IPS DF 6.9 (cell line): ENCODE measurements at regions not wholly inside any gene's neighbourhood (a gene's known extent, or its start where the extent isn't known, plus 50 kb on each side); places are given as distances from the start of the nearest gene placed in this dataset.

ENCODE experiments used
- DNase-seq: peaks from one replicate; pipeline ENCODE4 v3.0.0-alpha.2; 2013; ENCODE audit warnings: low read depth, low spot score
- H3K27ac ChIP-seq: one replicate; pipeline ENCODE4 v1.5.1; 2013; ENCODE audit warnings: low read length, control low read depth
- H3K27me3 ChIP-seq: 2 replicates; pipeline ENCODE4 v1.6.1; 2013; ENCODE audit warnings: mild to moderate bottlenecking, low read length; ENCODE audit not compliant: control insufficient read depth, insufficient read depth
- H3K36me3 ChIP-seq: 2 replicates; pipeline ENCODE4 v1.6.1; 2013; ENCODE audit warnings: low read length; ENCODE audit not compliant: control insufficient read depth, insufficient read depth
- H3K4me1 ChIP-seq: 2 replicates; pipeline ENCODE4 v1.6.1; 2013; ENCODE audit warnings: low read length; ENCODE audit not compliant: control insufficient read depth, insufficient read depth
- H3K4me3 ChIP-seq: 2 replicates; pipeline ENCODE4 v1.5.1; 2013; ENCODE audit warnings: mild to moderate bottlenecking, low read length
- H3K9me3 ChIP-seq: 2 replicates; pipeline ENCODE4 v1.6.1; 2013; ENCODE audit warnings: low read length, inconsistent platforms; ENCODE audit not compliant: control insufficient read depth, insufficient read depth
- WGBS: extraction: QIAGEN DNeasy Blood & Tissue Kit; methylation state at CpG from one replicate; pipeline ENCODE4 v1.1.7; 2013; ENCODE audit warnings: mixed read lengths, missing lambda C conversion rate; ENCODE audit not compliant: insufficient read length, insufficient coverage; 5-methylcytosine and 5-hydroxymethylcytosine counted together

GRCh38 chr9:106051545-106051944 lies 357.2 kb downstream of the TMEM38B start:
- no peak overlapping the region for H3K4me3 ChIP-seq
- DNase-seq = no peak
- no peaks in the 10 kb centered on the region for H3K9me3 ChIP-seq
- no CpG with 5 or more reads among the region's 3 CpGs for WGBS
- H3K36me3 ChIP-seq = no peaks in the 10 kb centered on the region
- H3K4me1 ChIP-seq = 0 out of 2 replicates have a peak, but pooled peaks cover 1% of the 10 kb centered on the region
- H3K27me3 ChIP-seq = no peaks in the 10 kb centered on the region
- H3K27ac ChIP-seq = no peak overlapping the region

DNA sequence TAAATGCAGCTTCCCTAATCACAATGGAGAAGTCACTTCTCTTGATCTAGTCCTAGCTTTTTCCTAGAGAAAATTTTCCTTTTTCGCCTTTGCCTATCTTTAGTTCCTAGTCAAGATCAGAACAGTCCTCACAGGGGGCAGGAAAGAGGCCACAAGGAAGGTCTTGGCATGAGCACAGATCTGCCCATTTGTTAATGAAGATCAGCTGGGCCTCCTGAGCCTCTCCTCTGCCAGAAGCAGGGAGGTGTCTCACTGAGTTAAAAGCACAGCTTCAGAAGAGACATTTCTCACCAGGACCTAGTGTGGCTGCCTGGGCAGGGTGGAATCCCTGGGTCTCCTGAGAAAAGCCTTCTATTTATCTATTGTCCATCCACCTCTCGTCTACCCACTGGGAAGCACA lies 357.8 kb downstream of the TMEM38B start:
- 0 out of 2 replicates have a peak, but pooled peaks cover 1% of the 10 kb centered on the region for H3K4me1 ChIP-seq
- H3K4me3 ChIP-seq = no peak overlapping the region
- no peaks in the 10 kb centered on the region for H3K9me3 ChIP-seq
- H3K36me3 ChIP-seq = no peaks in the 10 kb centered on the region
- WGBS = no CpG with 5 or more reads among the region's 2 CpGs
- H3K27me3 ChIP-seq = no peaks in the 10 kb centered on the region
- no peak for DNase-seq
- H3K27ac ChIP-seq = no peak overlapping the region

DNA sequence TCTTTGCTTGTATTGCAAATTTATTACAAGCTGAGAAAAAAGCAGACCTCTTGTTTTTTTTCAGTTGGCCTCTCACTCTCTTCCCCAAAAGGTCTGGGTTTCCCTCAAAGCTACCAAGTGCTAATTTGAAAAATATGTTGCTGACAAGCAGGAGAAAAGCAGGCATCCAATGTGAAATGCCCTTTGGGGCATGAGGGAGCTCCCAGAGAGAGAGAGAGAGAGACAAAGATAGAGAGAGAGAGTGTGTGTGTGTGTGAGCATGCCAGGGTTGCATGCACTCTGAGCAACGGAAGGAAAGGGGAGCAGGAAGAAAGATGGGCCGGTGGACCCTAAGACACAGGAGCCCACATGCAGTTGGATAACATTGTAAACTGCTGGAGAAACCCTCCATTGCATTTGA lies 358.4 kb downstream of the TMEM38B start:
- Histone ChIP-seq H3K9me3 (no peaks in the 10 kb centered on the region), H3K4me3 (no peak overlapping the region), H3K27ac (no peak overlapping the region), H3K36me3 (no peaks in the 10 kb centered on the region), H3K4me1 (0 out of 2 replicates have a peak, but pooled peaks cover 1% of the 10 kb centered on the region), H3K27me3 (no peaks in the 10 kb centered on the region)
- no peak for DNase-seq
- WGBS = no CpG with 5 or more reads among the region's 2 CpGs

- H3K27me3 ChIP-seq = no peaks in the 10 kb centered on the region
- DNase-seq = no peak
- H3K9me3 ChIP-seq = no peaks in the 10 kb centered on the region
- H3K36me3 ChIP-seq = no peaks in the 10 kb centered on the region
- 0 out of 2 replicates have a peak, but pooled peaks cover 1% of the 10 kb centered on the region for H3K4me1 ChIP-seq
- no peak overlapping the region for H3K27ac ChIP-seq
- H3K4me3 ChIP-seq = no peak overlapping the region
Measured at GRCh38 chr9:106056328-106056727, 362.0 kb downstream of the TMEM38B start.

DNA sequence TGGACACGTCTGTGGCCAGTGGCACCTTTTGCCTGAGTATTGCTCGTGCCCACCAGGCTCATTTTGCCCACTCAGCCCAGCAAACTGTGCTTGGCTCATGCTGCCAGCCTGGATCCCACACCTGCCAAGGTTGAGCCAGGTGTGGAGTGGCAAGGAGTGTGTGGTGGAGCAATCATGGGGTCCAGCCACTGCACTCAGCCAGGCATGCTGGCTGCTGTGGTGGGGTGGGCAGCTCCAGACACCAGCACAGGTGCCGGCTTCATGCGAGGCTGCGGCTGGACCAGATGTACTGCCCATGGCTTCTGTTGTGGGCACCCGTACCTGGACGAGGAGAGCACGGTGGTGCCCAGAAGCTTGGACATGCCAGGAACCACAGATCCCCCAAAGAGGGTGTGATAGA lies 364.1 kb downstream of the TMEM38B start:
- H3K9me3 ChIP-seq = no peaks in the 10 kb centered on the region
- no peak overlapping the region for H3K27ac ChIP-seq
- no peaks in the 10 kb centered on the region for H3K36me3 ChIP-seq
- no CpG with 5 or more reads among the region's 8 CpGs for WGBS
- DNase-seq = no peak
- no peaks in the 10 kb centered on the region for H3K4me1 ChIP-seq
- H3K4me3 ChIP-seq = no peak overlapping the region
- no peaks in the 10 kb centered on the region for H3K27me3 ChIP-seq

DNA sequence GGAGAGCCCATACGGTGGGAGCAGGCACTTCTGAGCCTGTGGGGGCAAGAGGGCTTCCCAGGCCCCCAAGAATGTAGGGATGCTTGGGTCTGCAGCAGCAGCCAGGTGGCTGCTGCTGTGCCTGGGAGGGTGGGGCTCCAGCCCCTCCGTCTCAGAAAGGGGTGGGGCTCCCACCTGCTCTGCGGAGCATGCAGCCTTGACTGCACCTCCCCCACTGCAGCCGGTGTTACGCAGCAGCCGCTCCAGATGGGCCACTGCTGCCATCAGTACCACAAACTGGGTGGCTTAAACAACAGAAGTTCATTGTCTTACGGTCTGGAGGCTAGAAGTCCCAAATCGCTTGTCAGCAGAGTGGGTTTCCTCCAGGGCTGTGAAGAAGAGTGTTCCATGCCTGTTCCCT lies 365.5 kb downstream of the TMEM38B start:
- H3K27ac ChIP-seq = no peak overlapping the region
- no CpG with 5 or more reads among the region's 8 CpGs for WGBS

DNA sequence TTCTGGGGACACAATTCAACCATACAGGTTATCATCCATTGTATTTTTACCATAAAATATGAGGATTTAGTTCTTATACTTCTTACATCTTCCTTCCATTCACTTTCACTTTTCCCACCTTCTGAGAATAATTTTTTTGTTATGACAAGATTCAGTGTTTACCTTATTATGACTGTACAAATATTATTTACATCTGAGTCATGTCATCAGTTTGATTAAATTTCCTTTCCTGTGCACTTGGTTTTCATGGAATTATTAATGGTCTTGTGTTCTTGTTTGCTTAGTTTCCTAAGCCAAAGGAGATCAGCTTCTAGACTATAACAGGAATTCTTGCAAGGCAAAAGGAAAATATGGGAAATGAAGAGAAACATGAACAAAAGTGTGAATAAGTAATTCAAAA lies 366.5 kb downstream of the TMEM38B start:
- H3K36me3 ChIP-seq = no peaks in the 10 kb centered on the region
- H3K4me3 ChIP-seq = no peak overlapping the region

More for the DNA sequence above, 365.5 kb downstream of the TMEM38B start:
- H3K4me1 ChIP-seq = no peaks in the 10 kb centered on the region
- no peaks in the 10 kb centered on the region for H3K27me3 ChIP-seq
- no peak for DNase-seq
- H3K36me3 ChIP-seq = no peaks in the 10 kb centered on the region
- H3K4me3 ChIP-seq = no peak overlapping the region
- no peaks in the 10 kb centered on the region for H3K9me3 ChIP-seq

GRCh38 chr9:106062250-106062649 lies 367.9 kb downstream of the TMEM38B start:
- Histone ChIP-seq H3K9me3 (no peaks in the 10 kb centered on the region), H3K4me3 (no peak overlapping the region), H3K27me3 (no peaks in the 10 kb centered on the region), H3K27ac (no peak overlapping the region), H3K4me1 (no peaks in the 10 kb centered on the region), H3K36me3 (no peaks in the 10 kb centered on the region)
- no peak for DNase-seq

More for the DNA sequence above, 366.5 kb downstream of the TMEM38B start:
- Histone ChIP-seq H3K9me3 (no peaks in the 10 kb centered on the region), H3K27ac (no peak overlapping the region), H3K27me3 (no peaks in the 10 kb centered on the region), H3K4me1 (no peaks in the 10 kb centered on the region)
- DNase-seq = no peak

DNA sequence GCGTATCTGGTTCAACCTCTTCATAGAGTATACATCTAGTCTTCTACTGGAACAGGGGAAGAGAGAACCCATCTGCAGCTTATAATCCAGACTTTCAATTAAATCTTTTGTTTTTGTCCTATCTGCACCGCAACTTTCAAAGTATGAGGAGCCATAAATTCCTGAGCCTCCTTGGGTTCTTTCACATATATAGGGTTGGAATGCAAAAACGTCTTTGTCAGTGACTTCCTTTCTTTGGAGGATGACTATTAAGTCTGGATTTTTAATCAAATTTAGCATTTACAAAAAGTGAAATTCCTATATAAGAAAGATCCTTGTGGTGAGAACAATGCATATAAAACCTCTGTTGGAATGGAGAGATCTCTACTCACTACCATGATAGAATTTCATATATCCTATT lies 370.8 kb downstream of the TMEM38B start:
- H3K9me3 ChIP-seq = no peaks in the 10 kb centered on the region
- H3K4me3 ChIP-seq = no peak overlapping the region
- H3K36me3 ChIP-seq = no peaks in the 10 kb centered on the region
- no peaks in the 10 kb centered on the region for H3K4me1 ChIP-seq
- H3K27ac ChIP-seq = no peak overlapping the region
- DNase-seq = no peak
- no CpG with 5 or more reads among the region's 3 CpGs for WGBS
- no peaks in the 10 kb centered on the region for H3K27me3 ChIP-seq

- Histone ChIP-seq H3K4me1 (no peaks in the 10 kb centered on the region), H3K9me3 (no peaks in the 10 kb centered on the region), H3K27ac (no peak overlapping the region), H3K36me3 (no peaks in the 10 kb centered on the region), H3K4me3 (no peak overlapping the region), H3K27me3 (no peaks in the 10 kb centered on the region)
- no peak for DNase-seq
- WGBS = no CpG with 5 or more reads among the region's 2 CpGs
Measured at GRCh38 chr9:106065579-106066214, 371.4 kb downstream of the TMEM38B start.

DNA sequence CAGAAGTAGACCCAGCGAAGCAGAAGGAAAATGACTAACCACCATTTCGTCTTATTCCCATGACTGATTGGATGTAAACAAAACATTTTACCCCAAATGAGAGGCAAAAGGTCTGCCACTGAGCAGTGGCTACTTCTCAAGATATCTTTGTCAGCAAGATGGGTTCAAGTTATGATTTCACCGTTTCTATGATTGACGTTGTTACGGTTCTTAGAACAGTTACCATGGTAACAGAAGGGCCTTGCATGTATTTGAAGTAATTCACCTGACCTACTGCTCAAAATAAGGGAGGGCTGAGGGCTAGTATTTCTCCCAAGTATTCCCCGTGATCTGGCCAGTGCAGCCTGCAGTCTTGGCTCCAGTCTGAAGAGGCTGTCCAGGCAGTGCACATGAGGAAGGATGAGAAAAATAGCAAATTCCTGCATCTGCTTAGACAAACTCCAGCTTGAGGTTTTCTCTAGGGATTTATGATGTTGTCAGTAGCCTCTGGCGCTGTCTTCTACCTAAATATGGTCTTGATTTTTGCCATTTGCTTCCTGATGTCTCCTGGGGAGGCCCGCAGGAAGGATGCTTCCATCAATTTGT lies 372.7 kb downstream of the TMEM38B start:
- no peak overlapping the region for H3K27ac ChIP-seq
- WGBS = no CpG with 5 or more reads among the region's 8 CpGs
- no peaks in the 10 kb centered on the region for H3K27me3 ChIP-seq
- H3K4me3 ChIP-seq = no peak overlapping the region
- H3K36me3 ChIP-seq = no peaks in the 10 kb centered on the region
- H3K9me3 ChIP-seq = no peaks in the 10 kb centered on the region
- H3K4me1 ChIP-seq = no peaks in the 10 kb centered on the region
- no peak for DNase-seq
